ENCODE measurements at regions not wholly inside any gene's neighbourhood (a gene's known extent, or its start where the extent isn't known, plus 50 kb on each side); places are given as distances from the start of the nearest gene placed in this dataset.

DNA sequence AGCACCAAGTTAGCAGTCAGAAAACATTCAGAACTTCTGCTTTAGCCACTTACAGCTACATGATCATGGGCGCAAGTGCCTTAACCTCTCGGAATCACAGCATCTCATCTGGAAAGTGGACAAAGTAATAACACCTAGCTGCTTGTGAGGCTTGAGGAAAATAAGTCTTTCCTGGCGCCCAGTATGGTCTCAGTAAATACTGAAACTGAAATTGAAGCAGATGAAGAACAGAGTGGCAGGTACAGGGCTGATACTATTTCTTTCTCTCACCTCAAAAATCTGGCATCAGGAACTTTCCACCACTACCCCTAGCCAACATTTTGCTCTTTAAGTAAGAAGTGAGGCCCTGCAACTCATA lies 129.7 kb upstream of the FUT8 start:
- TF ChIP-seq POLR2A (IDR thresholded peaks at IDR 0.05) (no peak), CTCF (IDR thresholded peaks at IDR 0.05) (no peak)

Measured in body of pancreas (tissue), 4 donors.